HG03060 (cell line): ENCODE measurements at regions not wholly inside any gene's neighbourhood (a gene's known extent, or its start where the extent isn't known, plus 50 kb on each side); places are given as distances from the start of the nearest gene placed in this dataset.
"Not testable (repeated sequence)": the region's sequence is repeated elsewhere in the genome, so short reads cannot be mapped to it uniquely, and the experiment has no call there.

Experiments
- ATAC-seq: cut with Tn5 transposase; IDR thresholded peaks from one replicate; pipeline ENCODE4 v1.9.1; 2021; ENCODE audit warnings: low read depth, moderate number of reproducible peaks; ENCODE audit not compliant: unreplicated experiment

- no peak for ATAC-seq
These were observed 316.3 kb upstream of the STAC start for GRCh38 chr3:36063992-36064391.

GRCh38 chr3:36065321-36065720, 315.0 kb upstream of the STAC start:
- no peak for ATAC-seq

- ATAC-seq = no peak
These were observed 304.8 kb upstream of the STAC start for GRCh38 chr3:36075491-36075890.

DNA sequence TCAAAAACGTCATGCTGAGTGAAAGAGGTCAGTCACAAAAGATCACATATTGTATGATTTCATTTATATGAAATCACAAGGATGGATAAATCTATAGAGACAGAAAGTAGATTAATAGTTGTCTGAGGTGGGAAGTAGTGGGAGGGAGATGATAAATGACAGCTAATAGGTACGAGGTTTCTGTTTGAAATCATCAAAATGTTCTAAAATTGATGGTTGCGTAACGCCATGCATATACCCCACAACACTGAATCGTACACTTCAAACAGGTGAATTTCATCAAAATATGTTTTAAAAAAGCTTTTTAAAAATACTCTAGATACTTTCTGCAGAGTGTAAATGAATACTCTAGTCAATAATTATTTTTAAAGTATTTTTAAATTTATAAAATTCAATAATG, 303.0 kb upstream of the STAC start:
- ATAC-seq = no peak

- not testable (repeated sequence) for ATAC-seq
These were observed 297.3 kb upstream of the STAC start for GRCh38 chr3:36082958-36083357.

DNA sequence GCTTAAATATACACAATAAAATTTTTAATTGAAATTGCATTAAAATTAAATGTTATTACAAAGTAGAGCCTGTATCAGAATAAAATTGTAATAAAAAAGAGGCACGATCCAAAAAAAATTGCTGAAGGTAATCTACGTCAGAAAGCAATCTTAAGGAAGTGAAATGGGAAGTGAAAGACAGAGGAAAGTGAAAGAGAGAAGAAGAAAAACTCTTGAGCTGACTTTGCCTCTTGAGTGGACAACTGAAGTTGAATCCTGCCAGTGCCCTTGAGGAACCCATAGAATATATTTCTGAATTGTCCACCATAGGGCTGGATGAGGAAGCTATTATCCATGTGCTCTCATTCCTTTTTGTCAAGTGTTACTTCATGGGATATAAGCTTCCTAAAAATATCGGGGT, 285.1 kb upstream of the STAC start:
- peak; percentile 84 for ATAC-seq

DNA sequence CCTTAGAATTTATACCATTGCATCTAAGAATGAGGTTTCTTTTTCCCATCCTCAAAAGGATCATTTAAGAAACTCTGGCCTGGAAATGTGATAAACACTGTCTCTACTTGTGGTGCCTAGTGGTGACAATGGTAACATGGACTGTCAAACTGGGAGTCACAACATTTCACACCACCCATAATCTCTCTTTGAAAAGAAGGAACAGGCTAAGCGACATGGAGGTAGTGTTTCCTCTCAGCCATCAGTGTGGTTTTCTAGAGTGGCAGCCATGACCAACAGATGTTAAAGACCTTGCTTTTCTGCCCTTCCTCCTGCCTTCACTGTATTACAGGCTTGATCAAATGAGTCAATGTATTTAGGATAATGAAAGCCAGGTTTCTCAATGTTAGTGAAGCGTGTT, 283.1 kb upstream of the STAC start:
- no peak for ATAC-seq

DNA sequence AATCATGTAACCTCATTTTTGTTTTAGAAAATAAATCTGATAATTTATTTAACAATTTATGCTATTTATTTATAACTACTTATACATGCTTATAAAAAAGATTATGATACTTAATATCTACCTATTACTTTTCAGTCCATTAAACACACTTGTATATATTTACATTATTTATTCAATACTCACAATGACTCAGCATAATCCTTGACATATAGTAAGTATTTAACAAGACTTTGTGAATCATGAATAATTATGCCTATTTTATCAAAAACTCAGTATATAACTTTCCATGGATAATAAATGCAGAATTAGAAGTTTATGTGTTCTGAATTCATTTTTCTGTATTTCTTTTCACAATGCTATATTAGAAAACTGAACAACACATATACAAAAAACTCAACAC, 266.0 kb upstream of the STAC start:
- no peak for ATAC-seq

DNA sequence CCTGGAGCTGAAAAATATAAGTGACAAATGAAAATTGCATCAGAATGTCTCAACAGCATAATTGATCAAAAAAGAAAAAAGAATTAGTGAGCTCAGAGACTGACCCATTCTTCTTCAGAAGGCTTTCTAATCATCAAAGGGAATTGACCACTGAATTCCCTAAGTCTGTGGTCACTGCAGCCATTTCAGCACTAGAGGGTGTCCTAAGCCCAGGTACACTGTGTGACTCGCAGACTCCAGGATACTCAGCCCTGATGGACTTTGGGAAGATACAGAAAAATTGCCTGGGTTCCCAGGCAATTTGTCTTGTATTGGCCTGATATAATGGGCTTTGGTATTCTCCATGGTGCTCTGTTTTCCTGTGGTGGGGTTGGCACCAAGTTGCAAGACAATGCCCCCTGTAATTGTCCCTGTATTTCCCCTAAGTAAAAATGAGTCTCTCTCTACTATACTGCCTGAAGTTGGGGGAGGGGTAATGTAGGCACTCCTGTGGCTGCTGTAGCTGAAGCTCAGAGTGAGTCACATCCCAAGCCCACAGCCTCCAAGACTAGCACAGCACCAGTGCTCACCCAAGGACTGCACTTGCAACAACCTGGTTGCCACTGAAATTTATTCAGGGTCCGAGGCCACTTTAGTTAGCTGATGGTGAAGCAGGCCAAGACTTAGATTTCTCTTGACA, 256.0 kb upstream of the STAC start:
- no peak for ATAC-seq

DNA sequence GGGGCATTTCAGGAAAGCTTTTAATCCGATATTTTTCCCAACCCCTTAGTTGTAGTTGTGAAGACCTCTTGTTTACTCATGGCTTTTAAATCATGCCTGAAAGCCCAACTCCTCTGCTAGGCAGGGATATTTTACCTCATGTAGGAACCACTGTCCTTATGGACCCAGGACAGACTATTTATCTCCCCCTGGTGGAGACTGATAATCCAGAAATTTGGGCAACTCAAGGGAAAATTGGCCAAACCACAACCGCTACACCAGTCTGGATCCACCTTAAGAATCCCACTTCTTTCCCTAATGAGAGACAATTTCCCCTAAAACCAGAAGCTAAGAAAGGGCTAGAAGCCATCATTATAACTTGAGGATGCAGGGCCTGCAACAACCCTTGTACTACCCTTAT, 248.1 kb upstream of the STAC start:
- no peak for ATAC-seq

DNA sequence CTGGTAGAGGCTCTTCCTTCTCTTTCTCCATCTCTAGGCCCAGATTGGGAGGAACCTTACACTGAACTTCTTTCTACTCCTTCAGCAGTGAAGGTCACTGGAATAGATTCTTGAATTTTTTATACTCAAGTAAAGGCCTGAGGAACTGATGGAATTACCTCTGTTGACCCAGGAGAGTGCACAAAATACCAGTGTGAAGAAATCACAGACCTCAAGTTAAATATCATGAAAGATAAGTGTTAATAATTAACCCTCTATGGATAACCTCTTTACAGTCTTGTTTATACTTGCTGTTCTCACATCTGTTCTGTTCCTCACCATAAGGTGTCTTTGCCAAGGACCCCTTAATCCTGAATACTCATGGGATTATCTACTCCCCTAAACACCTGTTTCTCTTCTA, 244.4 kb upstream of the STAC start:
- ATAC-seq = no peak

- ATAC-seq = no peak
These were observed 237.6 kb upstream of the STAC start for GRCh38 chr3:36142746-36143145.

DNA sequence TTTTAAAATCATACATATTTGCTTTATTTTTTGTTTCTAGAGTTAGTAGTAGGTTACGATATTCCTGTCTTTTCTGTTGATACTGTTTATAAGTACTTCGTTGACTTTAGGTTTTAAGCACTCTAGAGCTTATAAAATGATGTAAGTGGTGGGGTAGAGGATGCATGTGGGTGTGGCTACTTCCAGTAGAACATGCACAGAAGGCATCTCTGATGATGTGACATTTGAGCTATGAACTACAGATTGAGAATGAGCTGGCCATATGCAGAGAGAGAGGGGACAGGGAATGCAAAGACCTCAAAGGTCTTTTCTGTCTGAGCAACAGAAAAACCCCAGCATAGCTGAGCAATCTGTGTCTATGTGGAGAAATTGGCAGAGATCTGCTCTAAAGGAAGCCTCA, 233.9 kb upstream of the STAC start:
- ATAC-seq = no peak

- no peak for ATAC-seq
These were observed 232.3 kb upstream of the STAC start for GRCh38 chr3:36147934-36148558.

DNA sequence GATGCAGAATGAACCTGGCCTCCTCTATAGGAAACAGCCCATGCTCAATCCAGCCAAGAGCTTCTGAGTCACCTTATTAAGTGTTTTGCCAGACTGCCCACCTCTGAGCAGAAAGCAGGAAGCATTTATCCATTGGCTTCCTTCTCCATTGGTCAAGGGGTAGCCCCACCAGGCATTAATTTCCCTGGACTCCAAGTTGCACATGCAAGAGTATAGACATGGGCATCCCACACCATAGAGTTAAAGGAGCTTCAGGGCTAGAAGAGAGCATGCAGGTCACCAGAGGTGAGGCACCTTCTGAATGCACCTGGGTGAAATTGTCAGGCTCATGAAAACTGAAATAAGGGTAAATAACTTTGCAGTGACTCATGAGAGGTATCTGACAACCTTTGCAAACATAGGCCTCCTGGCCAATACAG, 230.8 kb upstream of the STAC start:
- no peak for ATAC-seq

DNA sequence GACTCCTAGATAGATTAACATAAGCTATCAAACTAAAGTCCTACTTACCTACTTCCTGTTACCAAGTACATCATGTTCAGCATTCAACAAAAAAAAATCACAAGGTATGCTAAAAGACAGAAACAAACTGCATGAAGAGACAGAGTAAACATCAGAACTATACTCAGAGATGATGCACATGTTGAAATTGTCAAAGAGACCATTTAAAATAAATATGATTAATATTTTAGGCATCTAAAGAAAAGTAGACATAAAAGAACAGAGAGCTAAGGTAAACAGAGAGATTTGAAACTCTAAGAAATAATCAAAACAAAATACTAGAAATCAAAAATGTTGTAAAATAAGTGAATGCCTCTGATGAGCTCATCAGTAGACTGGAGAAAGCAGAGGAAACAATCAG, 224.8 kb upstream of the STAC start:
- ATAC-seq = no peak

- no peak for ATAC-seq
These were observed 215.9 kb upstream of the STAC start for GRCh38 chr3:36164400-36164799.

GRCh38 chr3:36165509-36166290, 214.6 kb upstream of the STAC start:
- ATAC-seq = no peak

- no peak for ATAC-seq
These were observed 213.8 kb upstream of the STAC start for GRCh38 chr3:36166477-36166876.

- no peak for ATAC-seq
These were observed 207.6 kb upstream of the STAC start for GRCh38 chr3:36172699-36173098.

- ATAC-seq = no peak
These were observed 205.0 kb upstream of the STAC start for GRCh38 chr3:36175113-36175812.
